Chondrocyte (in vitro differentiated cells): ENCODE measurements at regions not wholly inside any gene's neighbourhood (a gene's known extent, or its start where the extent isn't known, plus 50 kb on each side); places are given as distances from the start of the nearest gene placed in this dataset.
"Not testable (repeated sequence)": the region's sequence is repeated elsewhere in the genome, so short reads cannot be mapped to it uniquely, and the experiment has no call there.

Source experiments
- DNase-seq: peaks from one replicate; pipeline ENCODE4 v3.0.0; 2021; ENCODE audit warnings: mixed read lengths, low spot score
- H3K27ac Mint-ChIP-seq: one replicate; pipeline ENCODE4 v1.8.0; 2021; ENCODE audit warnings: mild to moderate bottlenecking, moderate library complexity, mixed read lengths; ENCODE audit not compliant: unreplicated experiment
- H3K27me3 Mint-ChIP-seq: 2 replicates; pipeline ENCODE4 v1.8.0; 2021; ENCODE audit warnings: low read depth, mixed read lengths
- H3K36me3 Mint-ChIP-seq: 2 replicates; pipeline ENCODE4 v1.8.0; 2021; ENCODE audit warnings: low read depth, mixed read lengths
- H3K4me1 Mint-ChIP-seq: 2 replicates; pipeline ENCODE4 v1.8.0; 2021; ENCODE audit warnings: low read depth, mild to moderate bottlenecking, mixed read lengths
- H3K4me3 Mint-ChIP-seq: one replicate; pipeline ENCODE4 v1.8.0; 2021; ENCODE audit warnings: mild to moderate bottlenecking, moderate library complexity, mixed read lengths; ENCODE audit not compliant: unreplicated experiment
- H3K9me3 Mint-ChIP-seq: 2 replicates; pipeline ENCODE4 v1.8.0; 2021; ENCODE audit warnings: low read depth, mixed read lengths
- TF ChIP-seq, protein P1 (sequence below): fragments of 200-600 bp; sonication (generic); IDR thresholded peaks from 2 replicates; pipeline ENCODE4 v1.5.0; 2021; ENCODE audit warnings: antibody characterized with exemption, mild to moderate bottlenecking, moderate library complexity

DNA sequence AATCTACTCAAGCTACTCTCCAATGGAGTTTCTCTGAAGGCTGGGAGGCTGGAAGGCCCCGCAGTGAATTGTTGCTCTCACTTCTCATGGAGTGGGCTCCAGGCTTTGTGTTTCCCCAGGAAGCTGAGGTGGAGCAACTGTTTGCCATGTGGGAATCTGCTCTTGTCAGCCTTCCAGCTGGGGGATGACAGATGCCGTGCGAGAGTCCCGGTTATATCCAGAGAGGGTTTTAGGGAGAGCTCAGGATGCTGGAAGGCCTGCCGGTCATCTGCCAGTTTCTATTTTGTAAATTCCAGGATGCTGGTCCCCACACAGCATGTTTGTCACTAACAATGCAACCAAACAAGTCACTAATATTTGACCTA lies 98.2 kb upstream of the NAA20 start:
- no peaks in the 10 kb centered on the region for H3K9me3 Mint-ChIP-seq
- no peak overlapping the region for H3K4me3 Mint-ChIP-seq
- TF ChIP-seq, protein P1, sequence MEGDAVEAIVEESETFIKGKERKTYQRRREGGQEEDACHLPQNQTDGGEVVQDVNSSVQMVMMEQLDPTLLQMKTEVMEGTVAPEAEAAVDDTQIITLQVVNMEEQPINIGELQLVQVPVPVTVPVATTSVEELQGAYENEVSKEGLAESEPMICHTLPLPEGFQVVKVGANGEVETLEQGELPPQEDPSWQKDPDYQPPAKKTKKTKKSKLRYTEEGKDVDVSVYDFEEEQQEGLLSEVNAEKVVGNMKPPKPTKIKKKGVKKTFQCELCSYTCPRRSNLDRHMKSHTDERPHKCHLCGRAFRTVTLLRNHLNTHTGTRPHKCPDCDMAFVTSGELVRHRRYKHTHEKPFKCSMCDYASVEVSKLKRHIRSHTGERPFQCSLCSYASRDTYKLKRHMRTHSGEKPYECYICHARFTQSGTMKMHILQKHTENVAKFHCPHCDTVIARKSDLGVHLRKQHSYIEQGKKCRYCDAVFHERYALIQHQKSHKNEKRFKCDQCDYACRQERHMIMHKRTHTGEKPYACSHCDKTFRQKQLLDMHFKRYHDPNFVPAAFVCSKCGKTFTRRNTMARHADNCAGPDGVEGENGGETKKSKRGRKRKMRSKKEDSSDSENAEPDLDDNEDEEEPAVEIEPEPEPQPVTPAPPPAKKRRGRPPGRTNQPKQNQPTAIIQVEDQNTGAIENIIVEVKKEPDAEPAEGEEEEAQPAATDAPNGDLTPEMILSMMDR: no peak
- DNase-seq: no peak
- H3K4me1 Mint-ChIP-seq: peaks cover 22% of the 10 kb centered on the region
- H3K36me3 Mint-ChIP-seq: no peaks in the 10 kb centered on the region
- no peak overlapping the region for H3K27ac Mint-ChIP-seq
- H3K27me3 Mint-ChIP-seq: no peaks in the 10 kb centered on the region

DNA sequence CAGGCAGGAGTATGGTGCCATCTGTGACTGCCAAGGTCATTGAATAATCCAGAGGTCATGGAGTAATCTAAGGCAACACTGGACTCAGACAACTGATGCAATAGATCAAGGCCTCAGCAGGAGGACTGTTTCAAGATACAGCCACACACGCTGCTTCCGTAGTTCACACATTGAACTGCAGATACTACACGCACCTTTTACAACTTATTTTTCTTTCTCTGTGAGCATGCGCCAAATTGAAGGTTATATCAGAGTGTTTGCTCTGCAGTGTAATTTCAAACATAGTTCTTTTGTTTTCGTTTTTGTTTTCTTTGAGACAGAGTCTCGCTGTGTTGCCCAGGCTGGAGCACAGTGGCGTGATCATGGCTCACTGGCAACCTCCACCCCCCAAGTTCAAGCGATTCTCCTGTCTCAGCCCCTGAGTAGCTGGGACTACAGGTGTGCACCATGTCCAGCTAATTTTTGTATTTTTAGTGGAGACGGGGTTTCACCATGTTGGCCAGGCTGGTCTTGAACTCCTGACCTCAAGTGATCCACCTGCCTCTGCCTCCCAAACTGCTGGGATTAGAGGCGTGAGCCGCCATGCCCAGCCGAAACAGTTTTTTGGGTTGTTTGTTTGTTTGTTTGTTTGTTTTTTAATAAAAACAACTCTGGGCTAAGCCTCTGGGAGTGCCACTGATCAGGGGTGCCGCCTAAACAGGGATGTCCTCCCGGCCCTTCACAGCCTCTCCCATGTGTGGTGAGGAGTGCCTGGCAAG lies 96.6 kb upstream of the NAA20 start:
- Mint-ChIP-seq H3K4me3 (no peak overlapping the region), H3K27ac (no peak overlapping the region), H3K4me1 (peaks cover 9% of the 10 kb centered on the region), H3K36me3 (no peaks in the 10 kb centered on the region), H3K27me3 (no peaks in the 10 kb centered on the region), H3K9me3 (no peaks in the 10 kb centered on the region)
- no peak for DNase-seq
- TF ChIP-seq, protein P1: no peak

DNA sequence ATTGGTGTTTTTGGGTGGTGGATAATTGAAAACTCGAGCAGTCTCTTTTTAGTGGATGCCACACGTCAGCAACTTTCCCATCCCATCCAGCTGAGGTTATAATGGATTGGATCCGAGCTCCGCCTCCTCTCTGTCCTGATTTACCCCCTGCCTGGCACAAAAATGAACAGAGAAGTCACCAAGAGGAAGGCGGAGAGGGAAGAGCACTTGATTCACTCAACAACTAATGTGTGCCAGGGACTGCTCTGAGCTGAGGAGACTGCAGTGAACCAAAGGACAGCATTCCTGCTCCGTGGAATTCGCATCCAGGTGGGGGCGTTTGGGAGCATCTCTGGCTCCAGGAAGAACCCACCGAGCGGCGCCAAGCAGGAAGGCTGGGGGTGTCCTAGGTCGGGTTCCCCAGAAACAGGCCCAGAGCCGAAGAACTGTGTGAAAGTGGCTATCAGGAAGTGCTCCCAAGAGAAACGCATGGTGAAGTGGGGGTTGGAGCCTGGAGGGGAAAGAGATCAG lies 95.8 kb upstream of the NAA20 start:
- H3K4me3 Mint-ChIP-seq: no peak overlapping the region
- TF ChIP-seq, protein P1: no peak
- H3K27ac Mint-ChIP-seq: no peak overlapping the region
- H3K27me3 Mint-ChIP-seq: no peaks in the 10 kb centered on the region
- DNase-seq: no peak
- no peaks in the 10 kb centered on the region for H3K36me3 Mint-ChIP-seq
- no peaks in the 10 kb centered on the region for H3K9me3 Mint-ChIP-seq
- peaks cover 5% of the 10 kb centered on the region for H3K4me1 Mint-ChIP-seq

DNA sequence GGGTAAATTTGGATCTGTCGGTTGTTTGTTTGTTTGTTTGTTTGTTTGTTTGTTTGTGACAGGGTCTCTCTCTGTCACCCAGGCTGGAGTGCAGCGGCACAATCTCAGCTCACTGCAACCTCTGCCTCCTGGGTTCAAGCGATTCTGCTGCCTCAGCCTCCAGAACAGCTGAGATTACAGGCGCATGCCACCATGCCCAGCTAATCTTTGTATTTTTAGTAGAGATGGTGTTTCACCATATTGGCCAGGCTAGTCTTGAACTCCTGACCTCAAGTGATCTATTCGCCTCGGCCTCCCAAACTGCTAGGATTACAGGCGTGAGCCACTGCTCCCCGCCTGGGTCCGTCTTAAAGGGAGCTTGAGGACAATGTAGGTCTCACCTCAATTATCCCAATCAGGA lies 95.3 kb upstream of the NAA20 start:
- not testable (repeated sequence) for H3K9me3 Mint-ChIP-seq, H3K27ac Mint-ChIP-seq, H3K4me3 Mint-ChIP-seq

DNA sequence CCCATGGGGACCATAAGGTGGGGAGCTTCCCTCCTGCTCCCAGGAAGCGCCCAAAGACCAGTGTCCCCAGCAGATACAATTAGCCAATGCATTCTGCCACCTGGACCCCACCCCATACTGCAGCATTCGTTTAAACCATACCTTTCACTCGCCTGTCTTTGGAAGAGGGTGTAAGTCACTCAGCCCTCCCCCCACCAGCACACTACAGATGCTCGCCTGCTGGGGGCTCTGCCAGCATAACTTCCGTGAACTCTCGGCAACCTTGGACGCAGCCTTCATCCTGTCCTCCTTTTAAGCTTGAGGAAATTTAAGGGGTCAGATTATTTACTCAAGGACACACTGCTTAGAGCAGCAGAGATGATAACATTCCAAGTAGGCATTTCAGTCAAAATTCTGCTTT lies 94.4 kb upstream of the NAA20 start:
- Mint-ChIP-seq H3K36me3 (no peaks in the 10 kb centered on the region), H3K4me3 (no peak overlapping the region), H3K27me3 (no peaks in the 10 kb centered on the region), H3K27ac (no peak overlapping the region), H3K4me1 (peaks cover 5% of the 10 kb centered on the region), H3K9me3 (no peaks in the 10 kb centered on the region)
- no peak for DNase-seq
- TF ChIP-seq, protein P1: no peak

More for the DNA sequence above, 95.3 kb upstream of the NAA20 start:
- not testable (repeated sequence) for H3K4me1 Mint-ChIP-seq, DNase-seq, H3K36me3 Mint-ChIP-seq, H3K27me3 Mint-ChIP-seq

DNA sequence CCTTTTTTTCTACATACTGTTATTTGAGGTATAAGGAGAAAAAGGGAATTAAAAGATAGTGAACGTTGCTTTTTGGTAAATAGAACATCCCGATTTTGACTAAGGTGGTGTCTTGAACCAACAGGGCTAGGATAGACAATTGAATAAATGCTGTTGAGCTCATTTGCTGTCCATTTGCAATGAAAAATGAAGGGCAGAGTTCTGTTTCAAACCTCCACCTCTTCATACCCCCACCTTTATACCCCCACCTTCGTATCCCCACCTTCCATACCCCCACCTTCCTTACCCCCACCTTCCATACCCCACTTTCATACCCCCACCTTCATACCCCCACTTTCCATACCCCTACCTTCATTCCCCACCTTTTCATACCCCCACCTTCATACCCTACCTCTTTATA lies 93.4 kb upstream of the NAA20 start:
- Mint-ChIP-seq H3K4me3 (no peak overlapping the region), H3K9me3 (no peaks in the 10 kb centered on the region), H3K27ac (no peak overlapping the region), H3K4me1 (peaks cover 2% of the 10 kb centered on the region), H3K27me3 (no peaks in the 10 kb centered on the region), H3K36me3 (no peaks in the 10 kb centered on the region)
- TF ChIP-seq, protein P1: no peak
- no peak for DNase-seq
